ENCODE measurements at regions not wholly inside any gene's neighbourhood (a gene's known extent, or its start where the extent isn't known, plus 50 kb on each side); places are given as distances from the start of the nearest gene placed in this dataset.

- Histone ChIP-seq H3K4me3 (ENCODE audit: low read length in 2 of 2) (no peak overlapping the region), H3K9me3 (ENCODE audit: control insufficient read depth in 1 of 2, low read length in 2 of 2) (no peaks in the 10 kb centered on the region), H3K36me3 (ENCODE audit: insufficient read depth, low read length) (no peaks in the 10 kb centered on the region), H3K27me3 (ENCODE audit: insufficient read depth, low read length) (no peaks in the 10 kb centered on the region), H3K27ac (ENCODE audit: low read depth, low read length) (no peak overlapping the region), H3K4me1 (ENCODE audit: insufficient read depth, low read length) (no peaks in the 10 kb centered on the region)
- no peak for DNase-seq
- Mint-ChIP-seq H3K36me3 (no peaks in the 10 kb centered on the region), H3K27me3 (peaks cover 2 to 13% of the 10 kb centered on the region in 2 donors), H3K27ac (no peak overlapping the region), H3K4me3 (no peak overlapping the region), H3K9me3 (peaks cover 0 to 2% (median 0%) of the 10 kb centered on the region in 8 donors), H3K4me1 (no peaks in the 10 kb centered on the region)
- POLR2A ChIA-PET (ENCODE audit: partially characterized antibody): no interaction called here
- intact Hi-C loops (cut with micrococcal nuclease): no loop called here
- CTCF ChIA-PET (ENCODE audit: partially characterized antibody): no interaction called here
Observed at GRCh38 chr10:58086144-58086762, 181.4 kb downstream of the IPMK start.

GRCh38 chr10:58082248-58082647, 185.4 kb downstream of the IPMK start:
- no peaks in the 10 kb centered on the region for H3K4me1 Mint-ChIP-seq
- CTCF ChIA-PET (ENCODE audit: partially characterized antibody): interaction anchor here (1.4 kb wide), 1 partner anchor 16 kb away, joined by 4 read pairs; no protein-coding TSS in a partner anchor

GRCh38 chr10:58081353-58081752, 186.3 kb downstream of the IPMK start:
- Histone ChIP-seq H3K27me3 (ENCODE audit: insufficient read depth, low read length) (no peaks in the 10 kb centered on the region), H3K36me3 (ENCODE audit: insufficient read depth, low read length) (no peaks in the 10 kb centered on the region), H3K9me3 (ENCODE audit: control insufficient read depth in 1 of 2, low read length in 2 of 2) (no peaks in the 10 kb centered on the region), H3K4me3 (ENCODE audit: low read length in 2 of 2) (no peak overlapping the region), H3K4me1 (ENCODE audit: insufficient read depth, low read length) (no peaks in the 10 kb centered on the region), H3K27ac (ENCODE audit: low read depth, low read length) (no peak overlapping the region)
- no peaks in the 10 kb centered on the region for H3K4me1 Mint-ChIP-seq
- CTCF ChIA-PET (ENCODE audit: partially characterized antibody): interaction anchor here (1.4 kb wide), 1 partner anchor 15 kb away, joined by 4 read pairs; no protein-coding TSS in a partner anchor
- no peak overlapping the region for H3K27ac Mint-ChIP-seq
- peaks cover 4 to 10% of the 10 kb centered on the region in 2 donors for H3K27me3 Mint-ChIP-seq
- intact Hi-C loops (cut with micrococcal nuclease): no loop called here
- H3K4me3 Mint-ChIP-seq: no peak overlapping the region
- POLR2A ChIA-PET (ENCODE audit: partially characterized antibody): no interaction called here
- DNase-seq: no peak
- no peaks in the 10 kb centered on the region for H3K36me3 Mint-ChIP-seq
- H3K9me3 Mint-ChIP-seq: peaks cover 0 to 2% (median 0%) of the 10 kb centered on the region in 8 donors

More at GRCh38 chr10:58082248-58082647, 185.4 kb downstream of the IPMK start:
- H3K4me3 Mint-ChIP-seq: no peak overlapping the region
- Histone ChIP-seq H3K4me1 (ENCODE audit: insufficient read depth, low read length) (no peaks in the 10 kb centered on the region), H3K36me3 (ENCODE audit: insufficient read depth, low read length) (no peaks in the 10 kb centered on the region), H3K27me3 (ENCODE audit: insufficient read depth, low read length) (no peaks in the 10 kb centered on the region), H3K27ac (ENCODE audit: low read depth, low read length) (no peak overlapping the region), H3K4me3 (ENCODE audit: low read length in 2 of 2) (no peak overlapping the region), H3K9me3 (ENCODE audit: control insufficient read depth in 1 of 2, low read length in 2 of 2) (no peaks in the 10 kb centered on the region)
- H3K27ac Mint-ChIP-seq: no peak overlapping the region
- POLR2A ChIA-PET (ENCODE audit: partially characterized antibody): no interaction called here
- intact Hi-C loops (cut with micrococcal nuclease): no loop called here
- peaks cover 0 to 2% (median 0%) of the 10 kb centered on the region in 8 donors for H3K9me3 Mint-ChIP-seq
- DNase-seq: no peak
- H3K36me3 Mint-ChIP-seq: no peaks in the 10 kb centered on the region
- H3K27me3 Mint-ChIP-seq: peaks cover 2 to 10% of the 10 kb centered on the region in 2 donors

- ChIA-PET POLR2A (ENCODE audit: partially characterized antibody) (no interaction called here), CTCF (ENCODE audit: partially characterized antibody) (no interaction called here)
- H3K36me3 ChIP-seq (ENCODE audit: insufficient read depth, low read length): no peaks in the 10 kb centered on the region
- Mint-ChIP-seq H3K4me3 (no peak overlapping the region), H3K27me3 (peaks cover 2 to 5% of the 10 kb centered on the region in 2 donors), H3K36me3 (no peaks in the 10 kb centered on the region), H3K9me3 (peaks cover 0 to 2% (median 0%) of the 10 kb centered on the region in 8 donors), H3K4me1 (no peaks in the 10 kb centered on the region), H3K27ac (no peak overlapping the region)
- intact Hi-C loops (cut with micrococcal nuclease): no loop called here
- H3K4me3 ChIP-seq (ENCODE audit: low read length in 2 of 2): no peak overlapping the region
- H3K4me1 ChIP-seq (ENCODE audit: insufficient read depth, low read length): no peaks in the 10 kb centered on the region
- DNase-seq: no peak
- H3K27ac ChIP-seq (ENCODE audit: low read depth, low read length): no peak overlapping the region
- no peaks in the 10 kb centered on the region for H3K27me3 ChIP-seq (ENCODE audit: insufficient read depth, low read length)
- H3K9me3 ChIP-seq (ENCODE audit: control insufficient read depth in 1 of 2, low read length in 2 of 2): no peaks in the 10 kb centered on the region
Observed at GRCh38 chr10:58079461-58079860, 188.2 kb downstream of the IPMK start.

- intact Hi-C loops (cut with micrococcal nuclease): no loop called here
- no peaks in the 10 kb centered on the region for H3K4me1 Mint-ChIP-seq
- Histone ChIP-seq H3K4me1 (ENCODE audit: insufficient read depth, low read length) (no peaks in the 10 kb centered on the region), H3K9me3 (ENCODE audit: control insufficient read depth in 1 of 2, low read length in 2 of 2) (no peaks in the 10 kb centered on the region), H3K36me3 (ENCODE audit: insufficient read depth, low read length) (no peaks in the 10 kb centered on the region), H3K4me3 (ENCODE audit: low read length in 2 of 2) (no peak overlapping the region), H3K27me3 (ENCODE audit: insufficient read depth, low read length) (no peaks in the 10 kb centered on the region), H3K27ac (ENCODE audit: low read depth, low read length) (no peak overlapping the region)
- H3K27me3 Mint-ChIP-seq: peaks cover 3 to 4% of the 10 kb centered on the region in 2 donors
- POLR2A ChIA-PET (ENCODE audit: partially characterized antibody): no interaction called here
- H3K9me3 Mint-ChIP-seq: no peaks in the 10 kb centered on the region
- CTCF ChIA-PET (ENCODE audit: partially characterized antibody): no interaction called here
- H3K4me3 Mint-ChIP-seq: no peak overlapping the region
- H3K36me3 Mint-ChIP-seq: no peaks in the 10 kb centered on the region
- no peak overlapping the region for H3K27ac Mint-ChIP-seq
- DNase-seq: no peak
Observed at GRCh38 chr10:58072634-58073033, 195.1 kb downstream of the IPMK start.

- POLR2A ChIA-PET (ENCODE audit: partially characterized antibody): no interaction called here
- Histone ChIP-seq H3K27ac (ENCODE audit: low read depth, low read length) (no peak overlapping the region), H3K9me3 (ENCODE audit: control insufficient read depth in 1 of 2, low read length in 2 of 2) (no peaks in the 10 kb centered on the region), H3K4me3 (ENCODE audit: low read length in 2 of 2) (no peak overlapping the region), H3K4me1 (ENCODE audit: insufficient read depth, low read length) (no peaks in the 10 kb centered on the region), H3K27me3 (ENCODE audit: insufficient read depth, low read length) (no peaks in the 10 kb centered on the region), H3K36me3 (ENCODE audit: insufficient read depth, low read length) (no peaks in the 10 kb centered on the region)
- Mint-ChIP-seq H3K36me3 (no peaks in the 10 kb centered on the region), H3K4me1 (no peaks in the 10 kb centered on the region), H3K27ac (no peak overlapping the region), H3K4me3 (no peak overlapping the region), H3K27me3 (peaks cover 2 to 11% of the 10 kb centered on the region in 2 donors), H3K9me3 (no peaks in the 10 kb centered on the region)
- intact Hi-C loops (cut with micrococcal nuclease): no loop called here
- CTCF ChIA-PET (ENCODE audit: partially characterized antibody): no interaction called here
- no peak for DNase-seq
Observed at GRCh38 chr10:58070956-58071355, 196.7 kb downstream of the IPMK start.

- intact Hi-C loops (cut with micrococcal nuclease): no loop called here
- Mint-ChIP-seq H3K4me3 (no peak overlapping the region), H3K27ac (no peak overlapping the region), H3K9me3 (no peaks in the 10 kb centered on the region), H3K27me3 (peaks cover 4 to 11% of the 10 kb centered on the region in 2 donors), H3K4me1 (no peaks in the 10 kb centered on the region), H3K36me3 (no peaks in the 10 kb centered on the region)
- no peak overlapping the region for H3K4me3 ChIP-seq (ENCODE audit: low read length in 2 of 2)
- POLR2A ChIA-PET (ENCODE audit: partially characterized antibody): no interaction called here
- no peak overlapping the region for H3K27ac ChIP-seq (ENCODE audit: low read depth, low read length)
- H3K9me3 ChIP-seq (ENCODE audit: control insufficient read depth in 1 of 2, low read length in 2 of 2): no peaks in the 10 kb centered on the region
- CTCF ChIA-PET (ENCODE audit: partially characterized antibody): no interaction called here
- H3K27me3 ChIP-seq (ENCODE audit: insufficient read depth, low read length): no peaks in the 10 kb centered on the region
- no peak for DNase-seq
- H3K4me1 ChIP-seq (ENCODE audit: insufficient read depth, low read length): no peaks in the 10 kb centered on the region
- no peaks in the 10 kb centered on the region for H3K36me3 ChIP-seq (ENCODE audit: insufficient read depth, low read length)
Observed at GRCh38 chr10:58068809-58069208, 198.9 kb downstream of the IPMK start.

All from CD4-positive, alpha-beta memory T cell (primary cell).